ELF-1 (cell line): ENCODE measurements at regions not wholly inside any gene's neighbourhood (a gene's known extent, or its start where the extent isn't known, plus 50 kb on each side); places are given as distances from the start of the nearest gene placed in this dataset.

ENCODE experiments used
- DNase-seq: peaks from one replicate; pipeline ENCODE4 v3.0.0-alpha.2; 2016; ENCODE audit warnings: low read depth, low spot score

DNA sequence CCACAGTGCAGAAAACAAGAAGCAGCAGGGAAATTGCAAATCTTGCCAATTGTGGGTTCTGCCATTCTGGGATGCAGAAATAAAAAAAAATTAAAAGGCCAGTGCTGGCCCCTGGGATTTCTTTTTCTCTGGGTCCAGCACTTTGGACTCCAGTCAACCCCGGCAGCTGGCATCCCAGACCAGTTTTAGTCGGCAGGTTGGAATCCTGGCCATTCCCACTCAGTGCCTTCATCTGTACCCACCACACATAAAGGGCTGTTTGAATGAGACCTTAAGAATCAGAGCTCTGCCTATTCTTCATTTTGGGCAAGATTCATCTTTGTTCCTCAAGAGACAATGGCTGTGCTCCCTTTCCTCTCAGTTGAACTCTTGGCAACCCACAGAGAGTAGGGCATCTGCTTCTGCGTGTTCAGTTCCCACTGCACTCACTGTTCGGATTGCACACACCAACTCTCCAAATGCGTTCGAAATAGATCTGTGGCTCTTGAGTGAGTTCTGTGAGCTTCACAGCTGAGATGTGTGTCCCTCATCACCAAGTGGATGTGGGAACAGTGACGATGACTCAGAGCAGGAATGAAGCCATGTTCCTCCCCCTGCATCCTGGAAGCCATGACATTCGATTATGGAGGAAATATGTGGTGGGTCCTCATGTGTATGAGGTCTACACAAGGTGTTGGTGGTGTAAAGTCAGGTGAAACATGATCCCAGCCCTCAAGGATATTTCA is 63.0 kb upstream of the EGFR start:
- DNase-seq, result no peak

DNA sequence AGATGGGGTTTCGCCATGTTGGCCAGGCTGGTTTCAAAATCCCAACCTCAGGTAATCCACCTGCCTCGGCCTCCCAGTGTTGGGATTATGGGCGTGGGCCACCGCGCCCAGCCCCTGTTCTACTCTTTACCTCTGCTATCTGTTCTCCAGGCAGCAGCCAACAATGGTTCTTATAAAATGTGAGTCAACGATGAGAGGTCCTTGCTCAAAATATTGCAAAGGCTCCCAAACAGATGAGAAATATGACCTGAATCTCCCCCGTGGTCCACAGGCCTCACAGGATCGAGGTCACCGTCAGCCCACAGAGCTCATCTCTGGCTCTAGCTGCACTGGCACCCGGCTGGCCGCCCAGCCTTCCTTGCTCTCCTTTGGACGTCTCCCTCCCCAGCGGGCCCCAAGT is 62.0 kb upstream of the EGFR start:
- no peak for DNase-seq

DNA sequence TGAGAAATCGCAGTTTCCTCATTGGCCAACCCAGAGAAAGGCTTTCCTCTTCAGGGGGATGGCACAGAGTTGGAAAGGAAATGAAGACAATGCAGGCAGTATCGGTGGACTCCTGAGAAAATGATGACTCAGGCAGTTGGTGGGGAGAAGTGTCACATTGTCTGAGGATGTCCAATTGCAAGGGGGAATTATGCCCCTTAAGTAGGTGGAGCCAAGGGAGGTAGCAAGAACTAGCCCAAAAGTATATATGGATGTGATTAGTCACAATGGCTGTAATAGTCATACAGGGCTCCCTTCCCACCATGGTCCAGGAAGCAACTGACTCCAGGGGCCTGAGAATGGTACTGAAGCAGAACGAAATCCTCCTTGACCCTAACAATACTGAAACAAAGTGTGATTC is 58.3 kb upstream of the EGFR start:
- DNase-seq, result no peak

DNA sequence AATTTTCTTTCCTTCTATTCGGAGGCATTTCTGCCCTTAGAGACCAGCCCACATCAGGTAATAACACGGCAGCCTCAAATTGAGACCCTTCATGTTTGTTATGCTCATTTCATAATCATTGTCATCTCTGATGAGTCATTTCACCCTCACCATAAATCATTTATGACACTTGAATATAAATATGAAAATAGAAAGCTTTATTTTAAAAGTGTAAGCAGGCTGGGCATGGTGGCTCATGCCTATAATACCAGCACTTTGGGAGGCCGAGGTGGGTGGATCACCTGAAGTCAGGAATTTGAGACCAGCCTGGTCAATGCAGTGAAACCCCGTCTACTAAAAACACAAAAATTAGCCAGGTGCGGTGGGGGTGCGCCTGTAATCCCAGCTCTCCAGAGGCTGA is 57.4 kb upstream of the EGFR start:
- DNase-seq, result no peak

DNA sequence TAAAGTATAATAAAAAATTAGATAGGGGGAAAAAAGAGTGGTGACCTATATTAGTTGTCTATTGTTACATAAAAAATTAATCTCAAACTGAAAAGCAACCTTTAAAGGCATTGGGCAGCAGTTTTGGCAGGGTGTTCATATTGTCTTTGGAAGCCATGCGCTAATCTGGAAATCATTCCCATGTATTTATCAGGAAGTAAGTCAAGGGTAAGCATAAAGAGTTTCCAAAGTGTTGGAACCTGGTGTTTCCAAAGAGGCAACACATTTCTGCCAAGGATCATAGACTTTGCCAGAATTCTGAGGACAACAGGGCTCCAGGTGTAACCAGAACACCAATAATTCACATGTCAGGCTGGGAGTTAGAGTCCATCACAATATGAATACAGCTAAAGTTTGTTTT is 55.7 kb upstream of the EGFR start:
- no peak for DNase-seq

DNA sequence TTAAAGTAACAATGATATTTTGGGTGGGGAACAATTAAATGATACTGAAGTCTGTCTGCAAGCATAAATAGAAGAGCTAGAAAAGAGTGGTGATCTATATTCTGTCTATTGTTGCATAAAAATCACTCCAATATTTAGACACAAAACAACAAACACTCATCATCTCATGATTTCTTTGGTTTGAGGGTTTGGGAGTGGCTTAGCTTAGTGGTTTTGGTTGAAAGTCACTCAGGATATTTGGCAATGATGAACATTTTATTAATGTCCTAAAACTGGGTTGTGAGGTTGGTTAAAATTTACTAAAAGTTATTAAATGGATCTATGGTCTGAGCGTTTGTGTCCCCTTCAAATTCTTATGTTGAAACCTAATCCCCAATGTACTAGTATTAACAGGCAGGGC is 54.7 kb upstream of the EGFR start:
- DNase-seq, result no peak

DNA sequence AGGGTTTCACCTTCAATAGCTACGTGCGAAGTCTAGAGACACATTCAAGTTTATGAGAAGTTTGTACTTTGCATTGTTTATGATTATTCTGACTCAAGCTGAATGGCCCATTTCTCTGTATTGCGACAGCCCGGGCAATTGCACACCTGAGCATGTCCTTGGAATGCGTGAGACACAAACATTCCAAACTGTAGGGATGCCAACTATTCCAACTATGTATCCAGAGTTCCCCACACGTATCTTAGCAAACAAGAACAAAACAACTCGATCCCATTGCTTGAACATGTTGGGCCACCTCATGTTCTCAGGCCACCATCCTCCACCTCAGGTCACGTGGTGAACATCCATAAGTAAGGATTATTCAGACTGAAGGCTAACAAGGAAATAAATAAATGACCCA is 51.4 kb upstream of the EGFR start:
- DNase-seq, result peak; percentile 13

DNA sequence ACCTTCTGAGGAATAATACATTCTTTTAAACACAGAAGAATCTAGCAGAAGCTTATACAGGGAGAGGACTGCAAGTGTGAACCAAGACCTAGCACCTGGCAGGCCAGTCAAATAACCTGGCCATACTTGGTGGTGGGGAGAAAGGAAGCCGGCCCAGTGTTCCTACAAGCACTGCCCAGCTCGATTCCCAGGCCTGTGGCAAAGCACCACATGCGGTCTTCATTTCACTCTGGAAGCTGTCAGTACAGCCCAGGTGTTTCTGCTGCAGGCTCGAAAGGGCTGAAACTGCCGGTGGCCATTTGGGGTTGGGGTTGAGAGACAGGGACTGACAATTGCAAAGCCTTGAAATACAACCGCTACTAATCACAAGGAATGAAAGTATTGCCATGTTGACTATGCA is 50.8 kb upstream of the EGFR start:
- DNase-seq, result no peak
